ENCODE measurements at regions not wholly inside any gene's neighbourhood (a gene's known extent, or its start where the extent isn't known, plus 50 kb on each side); places are given as distances from the start of the nearest gene placed in this dataset.

DNA sequence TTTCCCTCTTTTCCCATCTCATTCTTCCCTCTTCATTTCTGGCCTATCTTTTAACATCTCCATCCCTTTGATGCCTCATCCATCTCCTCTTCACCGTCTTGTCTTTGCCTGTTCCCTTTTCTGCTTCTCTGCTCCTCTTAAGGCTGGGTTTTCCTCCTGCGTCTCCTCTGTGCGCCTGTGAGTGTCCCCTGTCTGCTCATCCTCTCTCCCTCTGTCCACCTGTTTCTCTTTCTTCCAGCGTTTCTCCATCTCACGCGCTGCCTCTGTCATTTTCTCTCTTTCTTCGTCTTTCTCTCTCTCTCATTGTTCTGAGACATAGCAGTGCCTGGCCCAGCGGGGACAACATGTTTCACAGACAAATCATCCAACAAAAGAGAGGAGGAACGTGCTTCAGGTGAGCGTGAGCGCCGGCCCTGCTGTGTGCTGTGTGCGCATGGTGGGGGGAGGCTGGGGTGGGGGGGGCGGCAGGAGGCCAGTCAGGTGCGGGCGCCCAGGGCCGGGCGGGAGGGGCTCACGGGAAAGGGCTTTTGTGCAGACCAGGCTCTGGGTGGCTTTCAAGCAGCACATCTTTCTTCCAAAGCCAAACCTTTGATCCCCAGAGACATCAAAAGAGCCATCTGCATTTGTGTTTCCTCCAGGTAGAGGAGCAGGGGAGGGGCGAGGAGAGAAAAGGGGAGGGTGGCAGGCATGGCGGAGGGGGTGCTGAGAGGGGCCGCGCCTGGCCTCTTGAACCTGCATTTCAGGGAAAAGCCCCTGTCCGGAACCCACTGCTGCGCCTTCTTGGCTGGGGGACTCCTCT lies 121.3 kb downstream of the VEGFA start:
- TF ChIP-seq POLR2A (IDR thresholded peaks at IDR 0.05), result no peak
- no peak for TF ChIP-seq POLR2AphosphoS5 (IDR thresholded peaks at IDR 0.05)
- TF ChIP-seq, protein P1, sequence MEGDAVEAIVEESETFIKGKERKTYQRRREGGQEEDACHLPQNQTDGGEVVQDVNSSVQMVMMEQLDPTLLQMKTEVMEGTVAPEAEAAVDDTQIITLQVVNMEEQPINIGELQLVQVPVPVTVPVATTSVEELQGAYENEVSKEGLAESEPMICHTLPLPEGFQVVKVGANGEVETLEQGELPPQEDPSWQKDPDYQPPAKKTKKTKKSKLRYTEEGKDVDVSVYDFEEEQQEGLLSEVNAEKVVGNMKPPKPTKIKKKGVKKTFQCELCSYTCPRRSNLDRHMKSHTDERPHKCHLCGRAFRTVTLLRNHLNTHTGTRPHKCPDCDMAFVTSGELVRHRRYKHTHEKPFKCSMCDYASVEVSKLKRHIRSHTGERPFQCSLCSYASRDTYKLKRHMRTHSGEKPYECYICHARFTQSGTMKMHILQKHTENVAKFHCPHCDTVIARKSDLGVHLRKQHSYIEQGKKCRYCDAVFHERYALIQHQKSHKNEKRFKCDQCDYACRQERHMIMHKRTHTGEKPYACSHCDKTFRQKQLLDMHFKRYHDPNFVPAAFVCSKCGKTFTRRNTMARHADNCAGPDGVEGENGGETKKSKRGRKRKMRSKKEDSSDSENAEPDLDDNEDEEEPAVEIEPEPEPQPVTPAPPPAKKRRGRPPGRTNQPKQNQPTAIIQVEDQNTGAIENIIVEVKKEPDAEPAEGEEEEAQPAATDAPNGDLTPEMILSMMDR (IDR thresholded peaks at IDR 0.05), result no peak
